Smooth muscle cell (in vitro differentiated cells): ENCODE measurements at regions not wholly inside any gene's neighbourhood (a gene's known extent, or its start where the extent isn't known, plus 50 kb on each side); places are given as distances from the start of the nearest gene placed in this dataset.

ENCODE experiments used
- DNase-seq: peaks from one replicate; lab custom pipeline; 2025; ENCODE audit not compliant: unreplicated experiment; lab: John Stamatoyannopoulos, UW
- H2AFZ ChIP-seq: fragments of 200-600 bp; sonication (generic); 2 replicates; pipeline ENCODE4 v1.6.0; 2016; ENCODE audit warnings: antibody characterized with exemption, low read depth, mild to moderate bottlenecking
- H3F3A ChIP-seq: fragments of 200-600 bp; sonication (generic); 2 replicates; pipeline ENCODE4 v1.6.0; 2017; ENCODE audit warnings: antibody characterized with exemption, low read depth
- H3K27ac ChIP-seq: fragments of 200-600 bp; sonication (generic); 2 replicates; pipeline ENCODE4 v1.5.1; 2016; ENCODE audit warnings: low read depth, mild to moderate bottlenecking
- H3K27me3 ChIP-seq: fragments of 200-600 bp; sonication (generic); 2 replicates; pipeline ENCODE4 v1.6.1; 2016; ENCODE audit warnings: low read depth, mild to moderate bottlenecking
- H3K36me3 ChIP-seq: fragments of 200-600 bp; sonication (generic); 2 replicates; pipeline ENCODE4 v1.5.1; 2016; ENCODE audit warnings: low read depth
- H3K4me1 ChIP-seq: fragments of 200-600 bp; sonication (generic); 2 replicates; pipeline ENCODE4 v1.5.1; 2016; ENCODE audit warnings: low read depth
- H3K4me2 ChIP-seq: fragments of 200-600 bp; sonication (generic); 2 replicates; pipeline ENCODE4 v1.6.0; 2016; ENCODE audit warnings: mild to moderate bottlenecking
- H3K4me3 ChIP-seq: fragments of 200-600 bp; sonication (generic); 2 replicates; pipeline ENCODE4 v1.5.1; 2016; ENCODE audit warnings: mild to moderate bottlenecking
- H3K79me2 ChIP-seq: fragments of 200-600 bp; sonication (generic); 2 replicates; pipeline ENCODE4 v1.6.0; 2016; ENCODE audit warnings: low read depth, mild to moderate bottlenecking
- H3K9ac ChIP-seq: fragments of 200-600 bp; sonication (generic); 2 replicates; pipeline ENCODE4 v1.6.0; 2016; ENCODE audit warnings: low read depth
- H3K9me3 ChIP-seq: fragments of 200-600 bp; sonication (generic); replicated peaks from 2 replicates; pipeline ENCODE4 v1.5.1; 2016; ENCODE audit warnings: low read depth
- H4K20me1 ChIP-seq: fragments of 200-600 bp; sonication (generic); 2 replicates; pipeline ENCODE4 v1.6.0; 2016; ENCODE audit warnings: low read depth
- CTCF ChIP-seq: fragments of 200-600 bp; sonication (generic); IDR thresholded peaks from 2 replicates; pipeline ENCODE4 v1.5.1; 2017; ENCODE audit warnings: borderline replicate concordance, mild to moderate bottlenecking, antibody characterized with exemption; ENCODE audit not compliant: insufficient read depth, poor library complexity, severe bottlenecking
- WGBS: methylation state at CpG from one replicate; pipeline ENCODE4 v1.1.7; 2016; ENCODE audit warnings: low lambda C conversion rate; 5-methylcytosine and 5-hydroxymethylcytosine counted together

DNA sequence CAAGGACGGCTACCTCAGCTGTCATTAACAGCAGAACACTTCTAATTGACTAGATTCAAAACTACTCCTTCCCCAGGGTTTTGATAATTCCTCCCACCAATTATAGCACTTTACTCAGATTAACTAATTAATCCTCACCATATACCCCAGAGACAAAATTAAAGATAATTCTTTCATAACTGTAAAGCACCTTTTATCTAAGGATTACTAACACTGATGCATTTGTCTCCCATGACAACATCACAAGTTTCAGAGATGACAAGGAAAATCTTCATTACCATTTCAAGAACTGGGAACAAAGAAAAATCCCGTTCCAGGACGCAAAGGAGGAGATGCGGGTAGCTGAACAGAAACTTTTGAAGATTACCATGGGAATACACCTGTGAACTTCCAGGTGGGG lies 129.4 kb upstream of the ITGA6 start:
- Histone ChIP-seq H3K27ac (no peak overlapping the region), H3K4me3 (no peak overlapping the region), H3K9me3 (no peaks in the 10 kb centered on the region), H3K27me3 (peaks cover 5% of the 10 kb centered on the region), H3K4me1 (peaks cover 6% of the 10 kb centered on the region), H3K9ac (no peak overlapping the region), H3F3A (no peaks in the 10 kb centered on the region), H2AFZ (no peak overlapping the region), H3K79me2 (no peaks in the 10 kb centered on the region), H3K36me3 (no peaks in the 10 kb centered on the region), H4K20me1 (no peaks in the 10 kb centered on the region), H3K4me2 (no peak overlapping the region)
- WGBS: 53% methylated on average over 4 of the region's 4 CpGs
- no peak for DNase-seq
- TF ChIP-seq CTCF: no peak

DNA sequence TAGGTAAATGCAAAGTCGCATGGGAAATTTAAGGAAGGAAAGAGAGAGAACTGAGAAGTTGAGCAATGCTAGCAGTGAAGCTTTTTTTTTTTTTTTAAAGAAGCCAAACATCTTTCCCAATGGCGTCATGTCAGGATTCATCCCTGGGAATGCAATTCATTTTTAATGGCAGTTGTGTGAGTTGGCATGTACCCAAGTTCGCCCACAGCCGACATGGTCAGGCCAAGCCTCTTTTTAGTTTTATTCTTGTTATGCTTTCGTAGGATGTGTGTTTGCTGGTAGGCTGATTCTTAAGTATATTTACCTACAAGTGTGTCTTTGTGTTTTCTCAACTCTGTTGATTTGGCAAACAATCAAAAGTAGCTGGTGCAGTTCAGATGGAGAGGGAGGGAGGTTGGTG lies 127.6 kb upstream of the ITGA6 start:
- TF ChIP-seq CTCF: no peak
- Histone ChIP-seq H3F3A (no peaks in the 10 kb centered on the region), H3K4me2 (no peak overlapping the region), H3K9me3 (no peaks in the 10 kb centered on the region), H3K4me3 (no peak overlapping the region), H3K4me1 (no peaks in the 10 kb centered on the region), H3K9ac (no peak overlapping the region), H3K36me3 (no peaks in the 10 kb centered on the region), H3K27ac (no peak overlapping the region), H2AFZ (no peak overlapping the region), H3K27me3 (peaks cover 5% of the 10 kb centered on the region), H4K20me1 (no peaks in the 10 kb centered on the region), H3K79me2 (no peaks in the 10 kb centered on the region)
- DNase-seq: no peak
- WGBS: 74% methylated on average over 5 of the region's 5 CpGs

- Histone ChIP-seq H3F3A (no peaks in the 10 kb centered on the region), H3K4me2 (no peak overlapping the region), H3K36me3 (no peaks in the 10 kb centered on the region), H3K27me3 (peaks cover 5% of the 10 kb centered on the region), H3K27ac (no peak overlapping the region), H2AFZ (no peak overlapping the region), H3K4me3 (no peak overlapping the region), H3K4me1 (no peaks in the 10 kb centered on the region), H3K9ac (no peak overlapping the region), H3K9me3 (no peaks in the 10 kb centered on the region), H3K79me2 (no peaks in the 10 kb centered on the region), H4K20me1 (no peaks in the 10 kb centered on the region)
- no peak for TF ChIP-seq CTCF
- 96% methylated on average over 4 of the region's 4 CpGs for WGBS
- DNase-seq: no peak
Measured at GRCh38 chr2:172300851-172301250, 126.5 kb upstream of the ITGA6 start.

- H3K9ac ChIP-seq: no peak overlapping the region
- H3K27me3 ChIP-seq: no peaks in the 10 kb centered on the region
- no peaks in the 10 kb centered on the region for H3K79me2 ChIP-seq
- DNase-seq: no peak
- 68% methylated on average over 3 of the region's 3 CpGs for WGBS
- H3K9me3 ChIP-seq: no peaks in the 10 kb centered on the region
- H3K4me1 ChIP-seq: no peaks in the 10 kb centered on the region
- H3K36me3 ChIP-seq: no peaks in the 10 kb centered on the region
- no peaks in the 10 kb centered on the region for H4K20me1 ChIP-seq
- no peak overlapping the region for H3K4me3 ChIP-seq
- no peak overlapping the region for H2AFZ ChIP-seq
- no peak overlapping the region for H3K27ac ChIP-seq
- H3F3A ChIP-seq: no peaks in the 10 kb centered on the region
- TF ChIP-seq CTCF: no peak
- no peak overlapping the region for H3K4me2 ChIP-seq
Measured at GRCh38 chr2:172305066-172305465, 122.3 kb upstream of the ITGA6 start.
